OCI-LY7 (cell line): ENCODE measurements at regions not wholly inside any gene's neighbourhood (a gene's known extent, or its start where the extent isn't known, plus 50 kb on each side); places are given as distances from the start of the nearest gene placed in this dataset.

ENCODE experiments used
- EZH2phosphoT487 ChIP-seq: fragments of 200-600 bp; sonication (generic); IDR thresholded peaks from 2 replicates; pipeline ENCODE4 v1.6.1; 2018; ENCODE audit warnings: low read depth, borderline replicate concordance, mild to moderate bottlenecking, mixed run types, antibody characterized with exemption, low read length, moderate library complexity, mixed read lengths
- TF ChIP-seq, protein P1 (sequence below): fragments of 200-600 bp; sonication (generic); conservative IDR thresholded peaks from 2 replicates; pipeline ENCODE4 v1.5.1; 2014; ENCODE audit warnings: mild to moderate bottlenecking, antibody characterized with exemption, low read length, moderate library complexity, mixed read lengths

DNA sequence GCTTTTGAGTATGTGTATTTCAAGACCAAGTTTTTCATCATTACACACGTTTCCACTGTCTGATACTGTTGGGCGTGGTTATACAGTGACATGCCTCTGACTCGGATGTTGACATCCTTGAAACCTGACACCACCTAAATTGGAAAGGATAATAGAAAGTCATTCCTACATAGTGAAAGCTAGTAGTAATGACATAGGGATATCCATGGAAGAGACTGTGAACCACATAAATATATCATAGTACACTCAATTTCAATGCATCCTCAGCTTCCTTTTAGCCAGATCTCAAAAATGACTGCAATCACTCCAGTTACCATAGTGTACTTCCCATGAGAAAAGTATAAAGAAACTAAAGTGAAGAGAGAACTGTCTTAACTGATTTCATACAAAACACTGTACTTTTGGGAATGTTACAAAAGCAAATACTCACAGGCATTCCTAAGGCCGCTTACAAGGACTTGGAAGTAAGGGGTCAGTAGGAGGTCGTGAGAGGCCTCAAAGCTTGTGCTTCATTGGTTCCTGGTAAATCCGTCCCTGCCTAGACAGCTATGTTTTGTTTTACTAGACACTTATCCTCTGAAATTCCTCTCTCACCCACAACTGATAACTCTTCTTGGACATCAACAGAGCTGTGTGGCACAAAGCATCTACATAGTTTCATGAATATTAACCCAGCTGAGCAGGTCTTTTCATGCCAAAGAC, 71.8 kb upstream of the VWDE start:
- TF ChIP-seq, protein P1, sequence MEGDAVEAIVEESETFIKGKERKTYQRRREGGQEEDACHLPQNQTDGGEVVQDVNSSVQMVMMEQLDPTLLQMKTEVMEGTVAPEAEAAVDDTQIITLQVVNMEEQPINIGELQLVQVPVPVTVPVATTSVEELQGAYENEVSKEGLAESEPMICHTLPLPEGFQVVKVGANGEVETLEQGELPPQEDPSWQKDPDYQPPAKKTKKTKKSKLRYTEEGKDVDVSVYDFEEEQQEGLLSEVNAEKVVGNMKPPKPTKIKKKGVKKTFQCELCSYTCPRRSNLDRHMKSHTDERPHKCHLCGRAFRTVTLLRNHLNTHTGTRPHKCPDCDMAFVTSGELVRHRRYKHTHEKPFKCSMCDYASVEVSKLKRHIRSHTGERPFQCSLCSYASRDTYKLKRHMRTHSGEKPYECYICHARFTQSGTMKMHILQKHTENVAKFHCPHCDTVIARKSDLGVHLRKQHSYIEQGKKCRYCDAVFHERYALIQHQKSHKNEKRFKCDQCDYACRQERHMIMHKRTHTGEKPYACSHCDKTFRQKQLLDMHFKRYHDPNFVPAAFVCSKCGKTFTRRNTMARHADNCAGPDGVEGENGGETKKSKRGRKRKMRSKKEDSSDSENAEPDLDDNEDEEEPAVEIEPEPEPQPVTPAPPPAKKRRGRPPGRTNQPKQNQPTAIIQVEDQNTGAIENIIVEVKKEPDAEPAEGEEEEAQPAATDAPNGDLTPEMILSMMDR: no peak
- TF ChIP-seq EZH2phosphoT487: no peak
